A549 (cell line): ENCODE measurements at regions not wholly inside any gene's neighbourhood (a gene's known extent, or its start where the extent isn't known, plus 50 kb on each side); places are given as distances from the start of the nearest gene placed in this dataset.

Experiments
- BHLHE40 ChIP-seq: IDR thresholded peaks from 2 replicates; pipeline ENCODE4 v1.6.1; 2012; ENCODE audit warnings: low read depth, low read length, inconsistent platforms
- CTCF ChIP-seq: fragments of >200 bp; sonication (Bioruptor Twin); formaldehyde crosslinking; IDR thresholded peaks from 3 replicates; pipeline ENCODE4 v1.5.1; 2016
- EP300 ChIP-seq, 2 experiments: fragments of >200 bp; sonication (Bioruptor Twin); formaldehyde crosslinking; IDR thresholded peaks; 2 replicates in 1 of 2; 3 replicates in 1 of 2; pipeline ENCODE4 v1.6.1; 2016 to 2017
- HMGXB4 ChIP-seq: fragments of 250-450 bp; sonication (Bioruptor Pico); IDR thresholded peaks from 2 replicates; pipeline ENCODE4 v1.5.0; 2021; ENCODE audit warnings: mild to moderate bottlenecking, moderate library complexity, borderline replicate concordance
- MAX ChIP-seq: IDR thresholded peaks from 2 replicates; pipeline ENCODE4 v1.6.1; 2012
- MYC ChIP-seq: IDR thresholded peaks from 2 replicates; pipeline ENCODE4 v1.6.1; 2012; ENCODE audit warnings: mild to moderate bottlenecking, inconsistent platforms, low read length, improper control_type of control experiment, borderline replicate concordance
- POLR2A ChIP-seq: IDR thresholded peaks from 2 replicates; pipeline ENCODE4 v1.6.1; 2012; ENCODE audit warnings: mild to moderate bottlenecking, low read length
- RCOR1 ChIP-seq: fragments of 150-350 bp; IDR thresholded peaks from 2 replicates; pipeline ENCODE4 v1.6.1; 2014; ENCODE audit warnings: antibody characterized with exemption, low read length, low read depth
- REST ChIP-seq: fragments of 200-600 bp; sonication (generic); IDR thresholded peaks from 2 replicates; pipeline ENCODE4 v1.6.1; 2016; ENCODE audit warnings: antibody characterized with exemption, mild to moderate bottlenecking, moderate library complexity
- RNF2 ChIP-seq: fragments of 200-600 bp; sonication (generic); IDR thresholded peaks from 2 replicates; pipeline ENCODE4 v1.6.1; 2016; ENCODE audit warnings: low read depth, mild to moderate bottlenecking, antibody characterized with exemption, moderate library complexity, borderline replicate concordance
- SREBF2 ChIP-seq: fragments of 450-650 bp; IDR thresholded peaks from 2 replicates; pipeline ENCODE4 v1.6.1; 2014; ENCODE audit warnings: mild to moderate bottlenecking, moderate library complexity
- ZNF302 ChIP-seq: fragments of 250-450 bp; sonication (Bioruptor Pico); IDR thresholded peaks from 2 replicates; pipeline ENCODE4 v1.9.0; 2021; ENCODE audit warnings: inconsistent platforms, mild to moderate bottlenecking, moderate library complexity

GRCh38 chr16:5911241-5911640, 813.6 kb upstream of the EEF2KMT start:
- TF ChIP-seq CTCF (no peak), MAX (no peak), EP300 (IDR thresholded peaks at IDR 0.05) (no peak), REST (no peak), MYC (no peak), RNF2 (no peak), ZNF302 (CRISPR knock-in tag) (no peak), SREBF2 (no peak), RCOR1 (no peak), HMGXB4 (CRISPR knock-in tag) (no peak), BHLHE40 (no peak), POLR2A (no peak)
